ENCODE measurements at regions not wholly inside any gene's neighbourhood (a gene's known extent, or its start where the extent isn't known, plus 50 kb on each side); places are given as distances from the start of the nearest gene placed in this dataset.

DNA sequence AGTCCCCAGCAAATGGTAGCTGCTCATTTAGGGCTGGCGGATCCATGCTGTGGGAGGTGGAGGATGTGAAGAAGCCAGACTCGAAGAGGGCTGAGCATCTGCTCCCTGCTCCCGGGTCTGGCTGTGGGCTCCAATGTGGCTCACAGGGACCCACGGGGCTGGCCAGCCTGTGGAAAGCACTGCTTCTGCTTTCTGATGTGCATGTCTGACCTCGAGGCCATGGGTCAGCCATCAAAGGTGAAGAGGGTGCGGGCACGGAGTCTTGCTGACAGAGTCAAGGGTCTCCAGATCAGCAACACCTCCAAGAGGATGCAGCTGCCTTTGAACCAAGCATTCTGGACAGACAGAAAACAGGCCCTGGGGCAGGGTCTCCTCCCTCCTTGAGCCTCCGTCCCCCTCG lies 178.2 kb downstream of the INHBB start:
- POLR2A ChIA-PET, result no interaction called here
- no peaks in the 10 kb centered on the region for H3K36me3 Mint-ChIP-seq (ENCODE audit: low read depth)
- no peaks in the 10 kb centered on the region for H3K4me1 Mint-ChIP-seq (ENCODE audit: low read depth)
- DNase-seq (no peak), ATAC-seq (no peak)
- H3K27ac Mint-ChIP-seq, result no peak overlapping the region
- peaks cover 10% of the 10 kb centered on the region for H3K27me3 Mint-ChIP-seq (ENCODE audit: low read depth)
- CTCF ChIA-PET, result no interaction called here
- H3K9me3 Mint-ChIP-seq (ENCODE audit: insufficient read depth), result no peaks in the 10 kb centered on the region
- no peak overlapping the region for H3K4me3 Mint-ChIP-seq

DNA sequence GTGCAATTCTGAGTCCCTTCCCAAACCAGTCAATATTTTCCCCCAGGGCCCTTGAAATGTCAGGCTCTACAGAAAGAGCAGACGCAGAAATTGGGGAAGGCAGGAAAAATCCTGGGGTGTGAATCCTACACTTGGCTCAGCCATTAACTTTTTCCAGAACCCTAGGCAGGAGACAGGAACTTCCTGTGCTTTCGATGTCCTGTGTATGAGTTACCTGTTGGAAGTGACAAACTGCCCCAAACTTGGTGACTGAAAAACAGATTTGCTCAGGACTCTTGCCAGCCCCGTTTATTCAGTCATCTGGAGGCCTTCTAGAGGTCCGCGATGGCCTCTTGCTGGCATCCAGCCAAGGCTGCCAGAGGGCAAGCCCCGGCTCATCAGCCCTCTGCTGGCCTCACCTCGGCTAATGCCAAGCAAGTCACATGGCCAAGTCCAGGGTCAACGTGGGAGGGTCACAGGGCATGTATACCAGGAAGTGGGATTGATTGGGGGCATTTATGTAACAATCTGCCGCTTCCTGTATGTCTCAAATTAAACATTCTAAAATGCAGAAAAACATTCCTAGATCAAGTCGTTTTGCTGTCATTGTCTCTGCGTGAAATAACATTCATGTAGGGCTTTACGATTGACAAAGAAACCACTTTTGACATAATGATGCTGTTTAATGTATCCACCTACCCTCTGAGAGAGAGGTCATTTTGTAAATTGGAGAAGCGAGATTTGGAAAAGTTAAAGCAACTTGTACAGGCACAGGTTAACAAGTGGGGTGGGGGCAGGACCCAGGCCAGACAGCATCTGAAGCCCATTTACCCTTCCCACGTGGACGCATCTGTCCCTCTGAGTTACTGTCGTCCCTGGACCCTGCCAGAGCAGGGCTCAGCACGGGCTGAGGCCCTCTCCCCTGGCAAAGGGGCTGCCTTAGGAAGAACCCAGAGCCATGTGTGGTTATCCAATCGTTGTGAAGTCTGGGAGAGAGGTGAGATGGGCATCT lies 179.4 kb downstream of the INHBB start:
- DNase-seq (no peak), ATAC-seq (no peak)
- Mint-ChIP-seq H3K4me1 (ENCODE audit: low read depth) (no peaks in the 10 kb centered on the region), H3K27ac (no peak overlapping the region), H3K4me3 (no peak overlapping the region), H3K27me3 (ENCODE audit: low read depth) (peaks cover 10% of the 10 kb centered on the region), H3K36me3 (ENCODE audit: low read depth) (no peaks in the 10 kb centered on the region), H3K9me3 (ENCODE audit: insufficient read depth) (no peaks in the 10 kb centered on the region)
- ChIA-PET POLR2A (no interaction called here), CTCF (no interaction called here)

DNA sequence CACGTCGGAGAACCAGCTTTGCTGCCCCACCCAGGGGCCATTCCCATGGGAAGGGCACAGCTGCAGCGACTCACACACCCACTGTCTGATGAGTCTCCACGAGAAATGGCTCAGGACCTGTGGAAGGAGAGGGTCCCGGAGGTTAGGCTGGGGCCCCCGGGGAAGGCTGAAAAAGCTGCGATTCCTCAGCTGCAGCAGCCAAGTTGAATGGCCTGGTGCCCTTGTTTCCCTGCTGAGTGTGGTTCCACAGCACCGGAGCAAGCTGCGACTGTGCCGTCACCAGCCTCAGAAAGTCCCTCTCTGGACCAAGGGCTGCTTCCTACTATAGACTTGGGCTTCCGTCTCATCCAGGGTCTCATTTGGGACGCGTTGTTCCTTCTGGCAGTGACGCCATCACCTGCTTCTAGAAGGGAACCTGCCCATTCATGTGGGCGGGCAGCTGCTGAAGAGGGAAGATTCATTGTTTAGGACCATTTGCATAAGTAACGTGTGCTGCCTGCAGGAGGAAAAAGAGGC lies 180.2 kb downstream of the INHBB start:
- DNase-seq, result no peak
- no peak overlapping the region for H3K27ac Mint-ChIP-seq
- no peaks in the 10 kb centered on the region for H3K4me1 Mint-ChIP-seq (ENCODE audit: low read depth)
- no peak for ATAC-seq
- no peaks in the 10 kb centered on the region for H3K9me3 Mint-ChIP-seq (ENCODE audit: insufficient read depth)
- H3K36me3 Mint-ChIP-seq (ENCODE audit: low read depth), result no peaks in the 10 kb centered on the region
- no peak overlapping the region for H3K4me3 Mint-ChIP-seq
- H3K27me3 Mint-ChIP-seq (ENCODE audit: low read depth), result peaks cover 10% of the 10 kb centered on the region
- ChIA-PET CTCF (no interaction called here), POLR2A (no interaction called here)

DNA sequence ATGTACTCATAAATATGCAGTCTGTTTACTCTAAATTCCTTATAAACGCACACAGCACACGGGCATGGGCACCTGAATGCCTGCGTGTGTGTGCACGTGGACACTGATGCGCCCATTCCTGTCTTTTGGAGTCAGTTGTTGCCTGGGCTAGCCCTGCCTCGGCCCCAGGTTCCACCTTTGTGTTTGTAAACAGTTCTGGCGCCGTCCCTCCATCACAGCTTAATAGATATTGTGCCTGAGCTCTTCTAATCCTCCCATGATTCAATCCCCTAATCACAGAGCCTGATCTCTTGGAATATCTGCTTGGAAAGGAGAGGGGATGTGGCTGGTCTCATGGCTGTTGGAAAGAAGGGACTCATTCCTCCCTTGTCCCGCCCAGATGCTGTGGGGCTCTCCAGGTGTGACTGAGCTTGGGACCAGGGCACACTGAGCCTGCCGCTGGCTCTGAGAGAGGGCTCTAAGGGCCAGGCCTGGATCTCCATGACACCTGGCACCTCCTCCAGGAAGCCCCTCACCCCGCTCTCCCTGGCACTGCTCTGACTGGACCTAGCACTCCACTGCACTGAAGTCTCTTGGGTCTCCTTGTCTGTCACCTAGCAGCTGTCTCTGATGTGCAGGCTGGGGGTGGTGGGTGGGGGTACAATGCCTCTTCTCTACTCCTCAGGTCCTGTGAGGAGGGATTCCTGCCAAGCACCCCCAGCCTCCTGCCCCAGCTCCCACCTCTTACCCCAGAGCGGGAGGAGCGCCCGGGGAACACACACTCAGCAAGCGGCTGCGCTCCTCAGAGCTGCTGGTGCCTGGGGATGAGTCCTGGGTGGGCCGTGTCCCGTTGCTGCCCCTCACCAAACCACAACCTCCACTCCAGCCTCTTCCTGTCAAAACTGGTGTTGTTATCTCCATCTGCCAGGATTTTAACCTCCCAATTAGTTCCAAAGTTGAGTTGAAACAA lies 181.3 kb downstream of the INHBB start:
- POLR2A ChIA-PET, result no interaction called here
- H3K4me1 Mint-ChIP-seq (ENCODE audit: low read depth), result no peaks in the 10 kb centered on the region

DNA sequence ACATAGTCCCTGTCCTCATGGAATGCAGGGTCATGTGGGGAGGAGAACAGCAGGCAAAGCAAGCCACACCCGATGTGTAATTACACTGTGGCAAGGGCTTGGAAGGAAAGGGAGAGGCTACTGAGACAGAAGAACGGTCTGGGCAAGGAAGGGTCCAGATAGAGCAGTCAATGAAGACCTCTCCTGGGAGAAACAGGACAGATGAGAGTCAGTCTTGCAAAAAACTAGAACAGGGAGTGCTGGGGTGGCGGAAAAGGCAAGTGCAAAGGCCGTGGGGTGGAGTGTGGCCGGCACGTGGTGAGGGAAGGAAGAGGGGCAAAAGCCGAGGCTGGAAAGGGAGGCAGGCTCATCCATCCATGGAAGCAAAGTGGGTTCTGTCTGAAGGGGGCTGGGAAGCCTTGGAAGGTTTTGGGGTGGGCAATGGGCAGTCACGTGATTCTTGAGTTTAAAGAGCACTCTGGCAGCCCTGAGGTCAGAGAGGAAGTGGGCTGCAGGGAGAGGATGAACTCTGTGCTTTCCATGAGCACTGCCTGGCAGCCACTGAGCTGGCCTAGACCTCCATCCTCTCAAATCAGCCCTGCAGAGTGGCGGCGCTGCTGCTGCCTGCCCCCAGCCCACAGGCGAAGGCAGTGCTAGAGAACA lies 182.2 kb downstream of the INHBB start:
- Mint-ChIP-seq H3K4me3 (no peak overlapping the region), H3K36me3 (ENCODE audit: low read depth) (no peaks in the 10 kb centered on the region), H3K27me3 (ENCODE audit: low read depth) (peaks cover 4% of the 10 kb centered on the region), H3K27ac (no peak overlapping the region), H3K4me1 (ENCODE audit: low read depth) (no peaks in the 10 kb centered on the region), H3K9me3 (ENCODE audit: insufficient read depth) (no peaks in the 10 kb centered on the region)
- ChIA-PET POLR2A (no interaction called here), CTCF (no interaction called here)
- DNase-seq (no peak), ATAC-seq (no peak)

More for the DNA sequence above, 181.3 kb downstream of the INHBB start:
- no peak overlapping the region for H3K4me3 Mint-ChIP-seq
- CTCF ChIA-PET, result no interaction called here
- peaks cover 7% of the 10 kb centered on the region for H3K27me3 Mint-ChIP-seq (ENCODE audit: low read depth)
- H3K36me3 Mint-ChIP-seq (ENCODE audit: low read depth), result no peaks in the 10 kb centered on the region
- ATAC-seq (no peak), DNase-seq (no peak)
- no peaks in the 10 kb centered on the region for H3K9me3 Mint-ChIP-seq (ENCODE audit: insufficient read depth)
- H3K27ac Mint-ChIP-seq, result no peak overlapping the region

DNA sequence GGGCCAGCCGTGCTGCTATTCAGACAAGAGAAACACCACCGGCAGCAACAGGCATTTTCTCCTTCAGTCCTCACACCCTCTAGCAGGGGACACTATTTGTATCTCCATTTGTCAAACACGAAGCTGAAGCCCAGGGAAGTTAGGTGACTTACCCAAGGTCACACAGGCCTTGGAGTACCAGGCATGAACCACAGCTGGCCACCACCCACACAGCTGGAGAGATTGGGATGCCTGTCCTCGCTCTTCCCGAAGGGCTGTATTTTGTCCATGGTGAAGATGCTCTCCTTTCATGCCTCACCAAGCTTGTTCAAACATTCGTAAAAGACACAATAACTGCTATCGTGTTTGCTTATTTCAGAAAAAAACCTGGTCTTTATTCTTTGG lies 182.7 kb downstream of the INHBB start:
- DNase-seq, result no peak
- POLR2A ChIA-PET, result no interaction called here
- no peak overlapping the region for H3K4me3 Mint-ChIP-seq
- peaks cover 2% of the 10 kb centered on the region for H3K27me3 Mint-ChIP-seq (ENCODE audit: low read depth)
- CTCF ChIA-PET, result no interaction called here
- no peaks in the 10 kb centered on the region for H3K36me3 Mint-ChIP-seq (ENCODE audit: low read depth)
- no peaks in the 10 kb centered on the region for H3K4me1 Mint-ChIP-seq (ENCODE audit: low read depth)
- H3K9me3 Mint-ChIP-seq (ENCODE audit: insufficient read depth), result no peaks in the 10 kb centered on the region
- H3K27ac Mint-ChIP-seq, result no peak overlapping the region
- no peak for ATAC-seq

DNA sequence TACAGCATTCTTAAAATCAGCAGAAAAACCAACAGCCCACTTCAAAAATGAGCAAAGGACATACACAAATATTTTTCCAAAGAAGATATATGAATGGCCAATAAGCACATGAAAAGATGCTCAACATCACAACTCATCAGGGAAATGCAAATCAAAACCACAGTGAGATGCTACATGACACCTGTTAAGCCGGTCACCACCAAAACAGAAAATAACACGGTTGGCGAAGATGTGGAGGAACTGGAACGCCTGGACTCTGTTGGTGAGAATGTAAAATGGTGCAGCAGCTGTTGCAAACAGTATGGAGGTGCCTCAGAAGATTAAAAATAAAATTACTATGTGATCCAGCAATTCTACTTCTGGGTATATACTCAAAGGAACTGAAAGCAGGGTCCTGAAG lies 184.8 kb downstream of the INHBB start:
- no peak overlapping the region for H3K4me3 Mint-ChIP-seq
- H3K4me1 Mint-ChIP-seq (ENCODE audit: low read depth), result no peaks in the 10 kb centered on the region
- DNase-seq (no peak), ATAC-seq (no peak)
- ChIA-PET CTCF (no interaction called here), POLR2A (no interaction called here)
- no peaks in the 10 kb centered on the region for H3K36me3 Mint-ChIP-seq (ENCODE audit: low read depth)
- H3K27ac Mint-ChIP-seq, result no peak overlapping the region
- H3K9me3 Mint-ChIP-seq (ENCODE audit: insufficient read depth), result no peaks in the 10 kb centered on the region
- no peaks in the 10 kb centered on the region for H3K27me3 Mint-ChIP-seq (ENCODE audit: low read depth)

DNA sequence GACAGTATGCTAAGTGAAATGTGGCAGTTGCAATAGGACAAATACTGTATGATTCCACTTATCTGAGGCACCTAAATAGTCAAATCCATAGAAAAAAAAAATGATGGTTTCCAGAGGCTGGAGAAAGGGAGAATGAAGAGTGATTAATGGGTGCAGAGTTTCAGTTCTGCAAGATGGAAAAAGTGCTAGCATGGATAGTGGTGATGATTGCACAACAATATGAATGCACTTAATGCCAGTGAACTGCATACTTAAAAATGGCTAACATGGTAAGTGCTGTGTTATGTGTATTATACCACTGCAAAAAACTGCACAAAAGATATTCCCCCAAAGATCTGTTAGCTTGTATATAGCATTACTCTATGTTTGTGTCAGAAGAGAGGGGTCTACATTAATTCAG lies 185.4 kb downstream of the INHBB start:
- H3K36me3 Mint-ChIP-seq (ENCODE audit: low read depth), result no peaks in the 10 kb centered on the region
- H3K4me1 Mint-ChIP-seq (ENCODE audit: low read depth), result no peaks in the 10 kb centered on the region
- H3K9me3 Mint-ChIP-seq (ENCODE audit: insufficient read depth), result no peaks in the 10 kb centered on the region
- ATAC-seq, result no peak
- ChIA-PET CTCF (no interaction called here), POLR2A (no interaction called here)
- H3K27ac Mint-ChIP-seq, result no peak overlapping the region
- no peak overlapping the region for H3K4me3 Mint-ChIP-seq
- DNase-seq, result no peak
- no peaks in the 10 kb centered on the region for H3K27me3 Mint-ChIP-seq (ENCODE audit: low read depth)

DNA sequence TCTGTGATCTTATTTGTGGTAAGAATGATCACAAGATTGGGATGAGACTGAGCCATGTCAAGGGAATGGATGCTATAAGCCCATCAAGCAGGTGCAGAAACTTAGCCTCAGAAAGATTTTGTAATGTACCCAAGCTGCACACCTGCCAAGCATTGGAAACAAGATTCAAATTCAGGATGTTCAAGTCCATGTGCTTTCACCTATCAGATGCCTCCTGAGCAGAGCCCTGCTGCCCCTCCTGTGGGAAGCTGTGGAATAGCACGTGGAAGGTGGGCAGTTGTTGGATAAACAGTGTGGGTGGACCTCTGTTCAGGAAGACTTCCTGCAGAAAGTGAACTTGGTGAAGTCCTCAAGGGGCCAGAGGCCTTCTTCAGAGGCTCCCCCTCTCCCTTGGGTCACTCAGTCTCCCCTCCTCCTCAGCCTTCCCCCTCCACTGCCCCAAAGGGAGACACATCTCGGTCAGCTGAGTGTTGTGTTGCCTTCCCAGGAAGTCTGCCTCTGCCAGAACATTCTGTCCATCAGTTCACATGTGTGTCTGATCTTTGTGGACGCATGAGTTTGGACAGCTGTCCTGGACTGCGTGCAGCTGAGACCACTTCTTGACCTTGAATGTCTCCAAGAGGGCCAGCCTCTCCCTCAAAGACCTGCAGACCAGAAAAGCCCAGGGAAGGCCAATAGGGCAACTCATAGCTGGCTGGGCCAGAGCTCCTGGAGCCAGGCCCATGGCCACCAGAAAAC lies 186.1 kb downstream of the INHBB start:
- Mint-ChIP-seq H3K4me1 (ENCODE audit: low read depth) (no peaks in the 10 kb centered on the region), H3K9me3 (ENCODE audit: insufficient read depth) (no peaks in the 10 kb centered on the region), H3K36me3 (ENCODE audit: low read depth) (no peaks in the 10 kb centered on the region), H3K27me3 (ENCODE audit: low read depth) (no peaks in the 10 kb centered on the region), H3K27ac (no peak overlapping the region), H3K4me3 (no peak overlapping the region)
- ChIA-PET POLR2A (no interaction called here), CTCF (interaction anchor here (1.0 kb wide), 1 partner anchor 19 kb away, joined by 3 read pairs; no protein-coding TSS in a partner anchor)
- DNase-seq (no peak), ATAC-seq (no peak)

DNA sequence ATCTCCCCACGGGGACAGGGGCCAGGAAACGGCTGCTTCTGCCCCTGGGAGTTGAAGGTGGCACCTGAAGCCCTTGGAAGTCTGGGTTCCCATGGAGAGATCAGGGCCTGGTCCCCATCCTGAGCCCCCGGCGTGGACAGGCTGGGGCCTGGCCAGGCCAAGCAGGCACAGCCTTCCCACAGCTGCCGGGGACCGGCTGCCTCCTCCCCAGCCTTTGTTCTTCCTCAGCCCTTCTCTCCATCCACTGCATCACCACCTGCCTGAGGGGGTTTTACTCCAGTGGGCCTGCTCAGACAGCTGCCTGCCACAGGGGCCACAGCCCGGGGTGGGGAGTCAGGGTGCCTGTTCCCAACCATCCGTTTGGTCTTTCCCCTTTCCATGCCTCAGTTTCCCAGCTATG lies 187.7 kb downstream of the INHBB start:
- ChIA-PET CTCF (no interaction called here), POLR2A (no interaction called here)
- no peak overlapping the region for H3K4me3 Mint-ChIP-seq
- no peaks in the 10 kb centered on the region for H3K36me3 Mint-ChIP-seq (ENCODE audit: low read depth)
- H3K27me3 Mint-ChIP-seq (ENCODE audit: low read depth), result no peaks in the 10 kb centered on the region
- ATAC-seq, result no peak
- no peak overlapping the region for H3K27ac Mint-ChIP-seq
- no peaks in the 10 kb centered on the region for H3K4me1 Mint-ChIP-seq (ENCODE audit: low read depth)
- no peaks in the 10 kb centered on the region for H3K9me3 Mint-ChIP-seq (ENCODE audit: insufficient read depth)
- DNase-seq, result no peak

DNA sequence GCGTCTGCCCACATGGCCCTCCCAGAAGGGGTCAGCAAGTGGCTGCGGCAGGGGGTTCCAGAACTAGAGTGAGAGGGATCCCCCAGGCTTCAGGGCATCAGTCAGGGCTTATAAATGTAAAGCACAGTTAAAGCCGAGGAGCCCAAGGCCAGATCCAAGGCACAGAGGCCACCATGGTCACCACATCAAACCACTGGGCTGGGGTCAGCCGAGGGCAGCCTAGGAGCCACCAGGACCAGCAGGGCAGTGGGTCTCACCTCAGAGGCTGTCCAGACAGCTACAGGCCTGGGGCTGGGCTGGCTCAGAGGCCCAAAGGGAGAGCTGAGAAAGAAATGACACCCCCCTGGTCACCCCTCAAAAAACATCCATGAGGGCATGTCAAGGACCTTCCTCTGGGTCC lies 188.5 kb downstream of the INHBB start:
- POLR2A ChIA-PET, result no interaction called here
- CTCF ChIA-PET, result no interaction called here
- Mint-ChIP-seq H3K4me3 (no peak overlapping the region), H3K9me3 (ENCODE audit: insufficient read depth) (no peaks in the 10 kb centered on the region), H3K4me1 (ENCODE audit: low read depth) (no peaks in the 10 kb centered on the region), H3K27ac (no peak overlapping the region), H3K27me3 (ENCODE audit: low read depth) (no peaks in the 10 kb centered on the region), H3K36me3 (ENCODE audit: low read depth) (no peaks in the 10 kb centered on the region)
- ATAC-seq, result no peak
- DNase-seq, result no peak
